ENCODE measurements at regions not wholly inside any gene's neighbourhood (a gene's known extent, or its start where the extent isn't known, plus 50 kb on each side); places are given as distances from the start of the nearest gene placed in this dataset.

DNA sequence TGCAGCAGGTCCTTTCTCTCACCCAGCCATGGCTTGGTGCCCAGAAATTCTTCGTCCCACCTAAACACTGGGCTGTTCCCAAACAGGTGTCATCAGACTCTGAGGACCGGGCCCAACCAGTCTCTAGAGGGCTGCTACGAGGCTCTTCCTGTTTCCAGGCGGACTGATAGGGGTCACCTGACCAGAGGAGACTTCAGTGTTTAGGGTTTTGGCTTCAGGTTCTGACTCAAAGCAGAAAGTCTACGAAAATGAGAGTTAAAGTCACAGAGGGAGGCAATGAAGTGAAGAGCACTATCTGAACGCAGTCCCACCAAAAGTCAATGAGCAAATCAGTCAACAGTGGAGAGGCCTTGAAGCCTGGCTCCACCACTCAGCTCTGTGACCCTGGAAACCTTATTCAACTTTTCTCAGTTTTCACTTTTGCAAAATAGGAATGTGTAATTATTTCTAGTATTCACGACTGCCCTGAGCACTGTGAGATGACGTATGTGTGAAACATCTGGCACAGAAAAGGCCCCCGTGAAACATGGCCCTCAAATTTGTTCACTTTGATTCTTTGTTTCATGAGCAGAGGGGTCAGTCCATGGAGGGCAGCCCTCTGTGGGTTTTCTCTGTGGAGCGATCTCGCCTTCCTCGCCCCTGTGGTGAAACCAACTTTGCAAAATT is 189.9 kb upstream of the PDE1C start:
- no peak overlapping the region for H3K4me3 ChIP-seq (replicated peaks; ENCODE audit: low read depth, low read length)
- TF ChIP-seq, protein P1, sequence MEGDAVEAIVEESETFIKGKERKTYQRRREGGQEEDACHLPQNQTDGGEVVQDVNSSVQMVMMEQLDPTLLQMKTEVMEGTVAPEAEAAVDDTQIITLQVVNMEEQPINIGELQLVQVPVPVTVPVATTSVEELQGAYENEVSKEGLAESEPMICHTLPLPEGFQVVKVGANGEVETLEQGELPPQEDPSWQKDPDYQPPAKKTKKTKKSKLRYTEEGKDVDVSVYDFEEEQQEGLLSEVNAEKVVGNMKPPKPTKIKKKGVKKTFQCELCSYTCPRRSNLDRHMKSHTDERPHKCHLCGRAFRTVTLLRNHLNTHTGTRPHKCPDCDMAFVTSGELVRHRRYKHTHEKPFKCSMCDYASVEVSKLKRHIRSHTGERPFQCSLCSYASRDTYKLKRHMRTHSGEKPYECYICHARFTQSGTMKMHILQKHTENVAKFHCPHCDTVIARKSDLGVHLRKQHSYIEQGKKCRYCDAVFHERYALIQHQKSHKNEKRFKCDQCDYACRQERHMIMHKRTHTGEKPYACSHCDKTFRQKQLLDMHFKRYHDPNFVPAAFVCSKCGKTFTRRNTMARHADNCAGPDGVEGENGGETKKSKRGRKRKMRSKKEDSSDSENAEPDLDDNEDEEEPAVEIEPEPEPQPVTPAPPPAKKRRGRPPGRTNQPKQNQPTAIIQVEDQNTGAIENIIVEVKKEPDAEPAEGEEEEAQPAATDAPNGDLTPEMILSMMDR (IDR thresholded peaks at IDR 0.05; ENCODE audit: low read length, missing control alignments), result no peak
- no peak for DNase-seq (ENCODE audit: low read depth)

DNA sequence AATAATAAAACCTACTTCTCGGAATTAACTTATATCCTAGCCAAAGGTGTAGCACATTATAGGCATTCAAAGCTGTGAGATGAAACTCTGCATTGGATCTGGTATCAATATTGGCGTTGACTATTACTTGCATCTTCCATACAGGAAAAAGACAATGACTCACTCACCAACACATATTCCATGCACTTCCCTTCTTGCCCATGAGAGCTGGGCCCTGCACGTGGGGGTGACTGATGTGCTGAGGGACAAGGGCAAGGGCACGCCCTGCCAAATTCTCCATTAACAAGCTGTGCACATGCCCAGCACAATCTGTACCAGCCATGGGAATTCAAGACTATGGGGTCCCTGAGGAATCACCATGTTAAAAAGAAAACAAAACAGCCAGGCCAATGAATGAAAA is 188.1 kb upstream of the PDE1C start:
- H3K4me3 ChIP-seq (replicated peaks; ENCODE audit: low read depth, low read length), result no peak overlapping the region
- no peak for DNase-seq (ENCODE audit: low read depth)
- TF ChIP-seq, protein P1 (IDR thresholded peaks at IDR 0.05; ENCODE audit: low read length, missing control alignments), result no peak

DNA sequence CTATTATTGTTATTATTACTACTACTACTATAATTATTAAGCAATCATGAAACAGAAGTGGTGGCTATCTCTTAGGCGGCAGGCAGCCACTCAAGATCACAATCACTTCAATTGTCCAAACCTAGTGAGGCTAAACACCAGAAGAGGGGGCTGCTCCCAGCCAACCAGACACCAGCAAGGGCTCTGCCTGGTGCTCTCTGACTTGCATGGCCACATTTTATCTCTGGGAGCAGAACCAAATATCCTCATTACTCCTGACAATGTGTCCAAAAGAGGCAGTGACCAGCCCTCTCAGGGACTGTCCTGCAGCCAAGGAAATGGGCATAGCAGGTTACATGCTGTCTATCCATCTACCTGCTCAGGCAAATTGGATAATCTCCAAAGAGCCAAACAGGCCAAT is 187.4 kb upstream of the PDE1C start:
- TF ChIP-seq, protein P1 (IDR thresholded peaks at IDR 0.05; ENCODE audit: low read length, missing control alignments), result no peak
- H3K4me3 ChIP-seq (replicated peaks; ENCODE audit: low read depth, low read length), result no peak overlapping the region
- no peak for DNase-seq (ENCODE audit: low read depth)

DNA sequence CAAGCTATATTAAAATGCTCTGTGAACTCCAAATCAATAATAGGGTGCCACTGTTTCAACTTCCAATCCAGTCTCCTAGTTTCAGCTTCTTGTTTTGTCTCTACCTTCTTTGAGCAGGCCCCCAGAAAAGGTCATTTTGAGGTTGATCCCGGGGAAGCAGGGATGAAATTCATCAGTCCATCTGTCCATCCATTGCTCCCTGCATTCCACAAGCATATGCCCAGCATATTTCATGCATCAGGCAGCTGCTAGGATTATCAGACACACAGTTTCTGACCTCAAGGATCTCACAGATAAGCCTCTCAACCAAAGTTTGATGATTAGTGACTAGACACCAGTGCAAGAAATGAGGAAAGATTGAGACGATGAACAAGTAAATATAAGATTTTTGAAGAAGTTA is 186.6 kb upstream of the PDE1C start:
- TF ChIP-seq, protein P1 (IDR thresholded peaks at IDR 0.05; ENCODE audit: low read length, missing control alignments), result no peak
- H3K4me3 ChIP-seq (replicated peaks; ENCODE audit: low read depth, low read length), result no peak overlapping the region
- no peak for DNase-seq (ENCODE audit: low read depth)

DNA sequence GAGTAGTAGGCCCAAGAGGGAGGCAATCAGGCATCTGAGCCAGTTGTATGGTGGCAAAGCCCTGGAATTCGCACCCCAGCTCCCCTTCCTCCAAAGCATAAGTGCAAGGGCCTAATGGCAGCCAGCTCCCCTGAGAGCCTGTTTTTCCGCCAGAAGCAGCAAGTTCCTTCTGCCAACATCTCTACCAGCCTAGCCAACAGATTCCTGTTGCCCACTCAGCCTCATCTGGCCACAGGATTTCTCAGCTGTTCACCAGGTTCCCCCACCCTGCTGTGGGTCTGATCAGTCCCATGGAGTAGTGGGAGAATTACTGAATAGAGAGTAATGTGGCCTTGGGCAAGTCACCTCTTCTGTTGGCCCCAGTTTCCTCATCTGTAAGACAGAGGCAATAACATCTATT is 186.2 kb upstream of the PDE1C start:
- TF ChIP-seq, protein P1 (IDR thresholded peaks at IDR 0.05; ENCODE audit: low read length, missing control alignments), result no peak
- H3K4me3 ChIP-seq (replicated peaks; ENCODE audit: low read depth, low read length), result no peak overlapping the region
- DNase-seq (ENCODE audit: low read depth), result no peak

DNA sequence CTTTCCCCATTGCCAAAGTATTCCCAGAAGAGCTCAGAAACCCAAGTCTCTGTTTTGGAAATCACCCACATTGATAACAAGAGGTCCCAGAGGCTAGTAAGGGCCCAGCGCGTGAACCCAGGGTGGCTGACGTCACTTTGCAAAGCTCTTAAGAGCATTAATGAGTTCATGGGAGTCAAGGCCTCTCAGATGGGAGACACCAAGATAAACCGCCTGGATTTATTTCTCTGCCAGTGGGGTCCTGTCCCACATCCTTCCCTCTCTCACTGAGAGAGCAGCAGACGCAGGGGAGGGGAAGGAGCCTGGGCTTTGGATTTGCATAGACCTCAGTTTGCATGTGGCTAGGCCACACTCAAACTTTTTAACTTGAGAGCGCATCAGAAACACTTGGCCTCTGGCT is 184.8 kb upstream of the PDE1C start:
- no peak overlapping the region for H3K4me3 ChIP-seq (replicated peaks; ENCODE audit: low read depth, low read length)
- no peak for DNase-seq (ENCODE audit: low read depth)

More for the DNA sequence above, 184.8 kb upstream of the PDE1C start:
- TF ChIP-seq, protein P1 (IDR thresholded peaks at IDR 0.05; ENCODE audit: low read length, missing control alignments), result no peak
